BLaER1 treated with 17β-estradiol and CSF1 and Interleukin-3, amounts not matched to agents 10 nM and 100 nM (cell line): ENCODE measurements at regions not wholly inside any gene's neighbourhood (a gene's known extent, or its start where the extent isn't known, plus 50 kb on each side); places are given as distances from the start of the nearest gene placed in this dataset.
"Not testable (repeated sequence)": the region's sequence is repeated elsewhere in the genome, so short reads cannot be mapped to it uniquely, and the experiment has no call there.

ENCODE experiments used
- H3K27ac ChIP-seq, 11 experiments: shearing (Covaris generic); formaldehyde crosslinking; 2 replicates each; pipeline ENCODE4 v1.8.1; 2022
- H3K27me3 ChIP-seq, 11 experiments: shearing (Covaris generic); formaldehyde crosslinking; 2 replicates each; pipeline ENCODE4 v1.8.1; 2022
- H3K36me3 ChIP-seq, 11 experiments: shearing (Covaris generic); formaldehyde crosslinking; 2 replicates each; pipeline ENCODE4 v1.8.1; 2022
- H3K4me1 ChIP-seq, 10 experiments: shearing (Covaris generic); formaldehyde crosslinking; 2 replicates each; pipeline ENCODE4 v1.8.1; 2022
- H3K4me2 ChIP-seq, 11 experiments: shearing (Covaris generic); formaldehyde crosslinking; 2 replicates each; pipeline ENCODE4 v1.8.1; 2022
- H3K4me3 ChIP-seq, 10 experiments: shearing (Covaris generic); formaldehyde crosslinking; 2 replicates each; pipeline ENCODE4 v1.8.1; 2022
- H3K9ac ChIP-seq, 11 experiments: shearing (Covaris generic); formaldehyde crosslinking; 2 replicates each; pipeline ENCODE4 v1.8.1; 2022
- H3K9me3 ChIP-seq, 11 experiments: shearing (Covaris generic); formaldehyde crosslinking; replicated peaks in 1 of 11; 2 replicates each; pipeline ENCODE4 v1.8.1; 2022
- H4K20me1 ChIP-seq, 11 experiments: shearing (Covaris generic); formaldehyde crosslinking; 2 replicates each; pipeline ENCODE4 v1.8.1; 2022
- Cebpa-rat ChIP-seq, 11 experiments: shearing (Covaris generic); IDR thresholded peaks; 2 replicates each; pipeline ENCODE4 v1.8.1; 2022

GRCh38 chr5:52107210-52107905 is 680.4 kb upstream of the ITGA1 start:
- Histone ChIP-seq H3K27ac (no peak overlapping the region), H3K36me3 (no peaks in the 10 kb centered on the region), H3K9me3 (peaks cover 0 to 4% (median 0%) of the 10 kb centered on the region in 11 experiments; a peak in 2 of 22 replicates), H3K9ac (no peak overlapping the region), H4K20me1 (no peaks in the 10 kb centered on the region), H3K4me1 (no peaks in the 10 kb centered on the region), H3K27me3 (no peaks in the 10 kb centered on the region), H3K4me2 (no peak overlapping the region), H3K4me3 (no peak overlapping the region)
- TF ChIP-seq Cebpa-rat (IDR thresholded peaks at IDR 0.05) = no peak

DNA sequence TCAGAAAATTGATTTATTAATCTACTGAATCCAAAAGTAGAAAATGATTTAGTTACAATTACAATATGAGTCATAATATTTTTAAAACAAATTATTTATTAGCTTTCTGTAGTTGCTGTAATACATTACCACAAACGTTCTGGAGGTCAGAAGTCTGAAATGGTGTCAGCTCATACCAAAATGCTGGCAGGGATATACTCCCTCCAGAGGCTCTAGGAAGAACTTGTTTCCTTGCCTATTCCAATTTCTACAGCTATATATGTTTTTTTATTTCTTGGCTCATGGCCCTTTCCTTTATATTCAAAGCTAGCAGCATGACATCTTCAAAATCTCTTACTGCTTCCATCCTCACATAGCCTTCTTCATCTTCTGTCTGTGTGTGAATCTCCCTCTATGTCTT is 667.9 kb upstream of the ITGA1 start:
- H3K27ac ChIP-seq = no peak overlapping the region
- no peak overlapping the region for H3K4me3 ChIP-seq
- no peaks in the 10 kb centered on the region for H3K27me3 ChIP-seq
- no peaks in the 10 kb centered on the region for H3K9me3 ChIP-seq
- no peak overlapping the region for H3K9ac ChIP-seq
- TF ChIP-seq Cebpa-rat (IDR thresholded peaks at IDR 0.05) = no peak
- no peaks in the 10 kb centered on the region for H3K36me3 ChIP-seq
- no peaks in the 10 kb centered on the region for H3K4me1 ChIP-seq
- H3K4me2 ChIP-seq = no peak overlapping the region
- no peaks in the 10 kb centered on the region for H4K20me1 ChIP-seq

- Histone ChIP-seq H3K27ac (no peak overlapping the region), H4K20me1 (no peaks in the 10 kb centered on the region), H3K36me3 (no peaks in the 10 kb centered on the region), H3K4me1 (peaks cover 3 to 23% (median 9%) of the 10 kb centered on the region in 10 experiments; a peak in 14 of 20 replicates), H3K9me3 (no peaks in the 10 kb centered on the region), H3K4me3 (no peak overlapping the region), H3K27me3 (peaks cover 0 to 62% (median 6%) of the 10 kb centered on the region in 11 experiments; a peak in 11 of 22 replicates), H3K4me2 (no peak overlapping the region), H3K9ac (no peak overlapping the region)
- TF ChIP-seq Cebpa-rat (IDR thresholded peaks at IDR 0.05) = no peak
Observed at GRCh38 chr5:52132053-52132452, 655.7 kb upstream of the ITGA1 start.

DNA sequence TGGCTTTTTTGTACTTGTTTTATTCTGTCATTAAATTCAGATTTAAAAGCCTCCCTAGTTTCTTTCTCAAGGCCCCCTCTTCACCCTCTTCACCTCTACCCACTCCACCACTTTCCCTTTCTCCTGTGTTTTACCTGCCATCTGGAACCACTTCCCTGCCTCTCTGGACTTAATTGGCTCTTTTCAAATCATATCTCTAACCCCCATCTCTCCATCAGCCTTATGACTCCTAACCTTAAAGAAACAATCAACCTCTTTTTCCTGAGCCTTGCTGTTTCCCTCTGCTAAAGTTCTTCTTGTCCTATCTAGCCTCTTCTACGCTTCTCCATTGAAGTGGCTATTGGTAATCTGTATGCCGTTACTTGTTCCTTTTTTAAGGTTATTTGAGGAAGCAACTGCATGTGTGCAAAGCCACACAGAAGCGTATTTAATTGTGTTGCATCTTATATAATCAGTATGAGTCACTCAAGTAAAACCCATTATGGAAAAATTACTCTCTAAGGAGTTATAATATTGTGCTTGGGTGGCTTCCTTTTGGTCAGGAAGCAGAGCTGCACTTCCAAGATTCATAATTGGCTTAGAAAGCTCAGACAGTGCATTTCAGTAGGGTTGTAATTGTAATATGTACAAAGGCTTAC is 653.6 kb upstream of the ITGA1 start:
- no peaks in the 10 kb centered on the region for H4K20me1 ChIP-seq
- no peak overlapping the region for H3K27ac ChIP-seq
- H3K36me3 ChIP-seq = no peaks in the 10 kb centered on the region

GRCh38 chr5:52139888-52140615 is 647.7 kb upstream of the ITGA1 start:
- Histone ChIP-seq H3K4me3 (no peak overlapping the region), H3K9ac (no peak overlapping the region), H3K4me2 (no peak overlapping the region), H3K4me1 (no peaks in the 10 kb centered on the region), H3K27me3 (peaks cover 0 to 44% (median 0%) of the 10 kb centered on the region in 11 experiments; a peak in 10 of 22 replicates), H4K20me1 (no peaks in the 10 kb centered on the region), H3K27ac (no peak overlapping the region), H3K36me3 (no peaks in the 10 kb centered on the region), H3K9me3 (no peaks in the 10 kb centered on the region)
- TF ChIP-seq Cebpa-rat (IDR thresholded peaks at IDR 0.05) = no peak

More for the DNA sequence above, 653.6 kb upstream of the ITGA1 start:
- peak overlapping the region; percentile 22 to 64 (median 44); a peak in 17 of 22 replicates for H3K4me2 ChIP-seq
- H3K9me3 ChIP-seq = no peaks in the 10 kb centered on the region
- H3K9ac ChIP-seq = no peak overlapping the region
- peaks cover 0 to 54% (median 6%) of the 10 kb centered on the region in 11 experiments; a peak in 11 of 22 replicates for H3K27me3 ChIP-seq
- no peak overlapping the region for H3K4me3 ChIP-seq
- TF ChIP-seq Cebpa-rat (IDR thresholded peaks at IDR 0.05) = no peak
- H3K4me1 ChIP-seq = peaks cover 3 to 23% (median 9%) of the 10 kb centered on the region in 10 experiments; a peak in 14 of 20 replicates

- no peaks in the 10 kb centered on the region for H3K9me3 ChIP-seq
- no peaks in the 10 kb centered on the region for H4K20me1 ChIP-seq
- TF ChIP-seq Cebpa-rat (IDR thresholded peaks at IDR 0.05) = no peak
- no peaks in the 10 kb centered on the region for H3K36me3 ChIP-seq
- H3K4me1 ChIP-seq = no peaks in the 10 kb centered on the region
- H3K9ac ChIP-seq = no peak overlapping the region
- 0 out of 22 replicates have a peak, but pooled peaks cover 0 to 6% (median 0%) of the 10 kb centered on the region in 11 experiments for H3K27me3 ChIP-seq
- H3K4me3 ChIP-seq = no peak overlapping the region
- H3K27ac ChIP-seq = no peak overlapping the region
- no peak overlapping the region for H3K4me2 ChIP-seq
Observed at GRCh38 chr5:52148679-52149078, 639.0 kb upstream of the ITGA1 start.

- Histone ChIP-seq H3K27ac (no peak overlapping the region), H3K36me3 (no peaks in the 10 kb centered on the region), H3K4me3 (no peak overlapping the region), H3K9ac (no peak overlapping the region), H3K4me1 (no peaks in the 10 kb centered on the region), H3K4me2 (no peak overlapping the region), H3K9me3 (no peaks in the 10 kb centered on the region), H3K27me3 (0 out of 22 replicates have a peak, but pooled peaks cover 0 to 6% (median 0%) of the 10 kb centered on the region in 11 experiments), H4K20me1 (no peaks in the 10 kb centered on the region)
- TF ChIP-seq Cebpa-rat (IDR thresholded peaks at IDR 0.05) = no peak
Observed at GRCh38 chr5:52150501-52150900, 637.2 kb upstream of the ITGA1 start.

GRCh38 chr5:52156809-52157208 is 630.9 kb upstream of the ITGA1 start:
- H4K20me1 ChIP-seq, H3K36me3 ChIP-seq, H3K9ac ChIP-seq, H3K4me3 ChIP-seq, H3K27me3 ChIP-seq, H3K27ac ChIP-seq, H3K9me3 ChIP-seq: not testable (repeated sequence)
- peak overlapping the region; percentile 13 to 51 (median 46); a peak in 20 of 22 replicates for H3K4me2 ChIP-seq
- H3K4me1 ChIP-seq = peaks cover 8 to 12% (median 11%) of the 10 kb centered on the region in 10 experiments; a peak in 19 of 20 replicates

DNA sequence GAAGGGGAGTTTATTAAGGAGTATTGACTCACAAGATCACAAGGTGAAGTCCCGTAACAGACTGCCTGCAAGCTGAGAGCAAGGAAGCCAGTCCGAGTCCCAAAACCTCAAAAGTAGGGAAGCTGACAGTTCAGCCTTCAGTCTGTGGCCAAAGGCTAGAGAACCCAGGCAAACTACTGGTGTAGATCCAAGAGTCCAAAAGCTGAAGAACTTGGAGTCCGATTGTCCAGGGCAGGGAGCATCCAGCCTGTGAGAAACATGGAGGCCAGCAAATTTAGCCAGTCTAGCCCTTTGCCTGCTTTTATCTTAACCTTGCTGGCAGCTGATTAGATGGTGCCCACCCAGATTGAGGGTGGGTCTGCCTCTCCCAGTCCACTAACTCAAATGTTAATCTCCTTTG is 621.9 kb upstream of the ITGA1 start:
- H3K4me1 ChIP-seq, H3K36me3 ChIP-seq, H3K27ac ChIP-seq, H3K4me3 ChIP-seq, H3K27me3 ChIP-seq, H3K9ac ChIP-seq, H3K4me2 ChIP-seq, H4K20me1 ChIP-seq, H3K9me3 ChIP-seq: not testable (repeated sequence)
